ENCODE measurements at regions not wholly inside any gene's neighbourhood (a gene's known extent, or its start where the extent isn't known, plus 50 kb on each side); places are given as distances from the start of the nearest gene placed in this dataset.

DNA sequence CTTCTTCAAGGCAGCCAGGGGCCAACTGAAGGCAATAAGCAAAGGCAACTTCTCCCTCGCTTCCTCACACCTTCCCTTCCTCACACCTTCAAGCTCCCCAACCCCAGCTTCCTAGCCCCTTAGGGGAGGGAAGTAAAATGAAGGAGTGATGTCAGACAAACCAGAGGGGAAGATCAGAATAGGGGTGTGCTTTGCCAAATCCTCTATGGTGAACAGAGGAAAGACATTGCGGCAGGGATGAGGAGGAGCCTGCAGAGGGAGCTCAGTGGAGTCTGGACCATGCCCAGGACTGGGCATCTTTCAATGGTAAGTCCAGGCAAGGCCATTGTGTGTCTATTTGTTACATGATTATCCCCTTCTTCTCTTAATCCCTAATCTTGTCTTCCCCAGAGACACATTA, 164.0 kb downstream of the TSHZ3 start:
- no peak for TF ChIP-seq CTCF (IDR thresholded peaks at IDR 0.05)

DNA sequence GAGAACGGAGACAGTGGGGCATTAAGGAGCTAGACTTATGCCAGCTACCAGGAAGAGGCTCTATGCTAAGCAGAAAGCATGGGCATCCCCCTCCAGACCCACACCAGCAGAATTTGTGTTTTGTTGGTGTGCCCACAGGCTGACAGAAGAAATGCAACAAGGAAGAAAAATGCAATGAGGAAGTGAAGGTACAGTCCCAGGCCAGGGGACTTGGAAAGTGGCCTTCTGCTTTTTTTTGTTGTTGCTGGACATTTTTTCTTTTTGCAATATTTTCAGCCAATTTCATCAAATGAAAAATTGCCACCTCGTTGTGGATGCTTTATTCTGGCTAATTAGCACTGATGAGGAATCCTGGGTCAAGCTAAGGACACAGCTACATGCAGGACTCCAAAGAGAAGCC, 167.7 kb downstream of the TSHZ3 start:
- no peak for TF ChIP-seq CTCF (IDR thresholded peaks at IDR 0.05)

- TF ChIP-seq CTCF (IDR thresholded peaks at IDR 0.05): no peak
These were observed 168.3 kb downstream of the TSHZ3 start for GRCh38 chr19:31180907-31181306.

GRCh38 chr19:31179471-31179852, 169.8 kb downstream of the TSHZ3 start:
- TF ChIP-seq CTCF (IDR thresholded peaks at IDR 0.05): no peak

DNA sequence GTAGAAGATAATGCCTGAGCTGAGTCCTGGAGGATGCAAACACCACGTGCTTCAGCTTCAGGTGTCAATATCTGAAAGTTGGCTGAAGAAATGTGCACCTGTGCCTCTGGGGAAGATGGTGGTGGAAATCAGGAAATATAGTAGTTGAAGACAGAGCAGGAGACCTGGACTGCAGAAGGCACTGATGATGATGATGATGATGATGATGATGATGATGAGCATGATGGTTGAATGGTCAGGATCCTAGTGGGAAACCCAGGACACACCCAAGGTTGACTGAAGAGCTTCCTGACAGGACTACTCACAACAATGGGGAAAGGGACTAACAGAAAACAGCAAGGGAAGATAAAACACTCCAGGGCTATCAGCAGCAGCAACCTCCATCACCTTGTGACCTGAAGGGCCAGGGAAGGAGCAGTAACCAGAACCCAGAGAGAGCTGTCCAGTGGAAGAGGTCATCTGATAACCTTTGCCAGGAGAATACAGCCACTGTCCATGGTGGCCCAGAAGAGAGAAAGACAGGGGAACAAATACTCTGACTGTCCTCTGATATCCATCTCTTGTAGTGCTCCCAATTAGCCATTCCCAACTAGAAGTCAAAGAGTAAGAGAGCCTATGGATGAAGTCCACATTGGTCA, 170.3 kb downstream of the TSHZ3 start:
- no peak for TF ChIP-seq CTCF (IDR thresholded peaks at IDR 0.05)

DNA sequence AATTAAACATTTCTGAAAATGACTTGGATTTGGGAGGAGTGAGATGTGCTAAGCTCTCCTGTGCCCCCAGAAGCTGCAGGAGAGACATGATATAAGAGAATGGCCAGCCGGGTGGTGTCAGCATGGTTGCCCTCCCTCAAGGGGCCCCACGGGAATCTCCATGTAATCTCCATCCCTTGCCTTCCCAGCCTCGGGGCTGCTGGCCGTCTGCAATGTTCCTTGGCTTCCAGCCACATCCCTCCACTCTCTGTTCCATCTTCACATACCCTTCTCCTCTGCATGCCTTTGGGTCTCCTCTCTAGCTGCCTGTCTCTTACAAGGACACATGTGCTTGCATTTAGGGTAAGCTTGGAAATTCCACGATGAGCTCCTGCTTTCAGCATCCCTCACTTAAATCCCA, 172.0 kb downstream of the TSHZ3 start:
- no peak for TF ChIP-seq CTCF (IDR thresholded peaks at IDR 0.05)

- no peak for TF ChIP-seq CTCF (IDR thresholded peaks at IDR 0.05)
These were observed 173.5 kb downstream of the TSHZ3 start for GRCh38 chr19:31175564-31176348.
